ENCODE measurements at regions not wholly inside any gene's neighbourhood (a gene's known extent, or its start where the extent isn't known, plus 50 kb on each side); places are given as distances from the start of the nearest gene placed in this dataset.
"Not testable (repeated sequence)": the region's sequence is repeated elsewhere in the genome, so short reads cannot be mapped to it uniquely, and the experiment has no call there.

DNA sequence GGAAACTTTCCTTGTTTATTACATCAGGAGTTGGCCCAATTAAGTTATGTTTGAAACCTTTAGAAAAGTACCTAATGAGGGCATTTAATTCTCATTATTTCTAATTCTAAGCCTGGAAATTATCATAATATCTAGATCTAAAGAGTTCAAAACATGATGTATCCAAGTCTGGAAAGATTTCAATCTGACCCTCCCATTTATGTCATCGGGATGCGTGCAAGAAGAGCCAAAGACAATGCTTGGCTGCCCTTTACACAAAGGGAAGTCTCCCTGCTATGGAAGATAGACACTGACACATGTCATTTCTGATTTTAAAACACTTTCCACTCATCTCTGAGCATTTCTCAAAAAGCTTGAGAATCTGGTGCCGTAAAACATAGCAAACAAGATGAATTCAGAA is 222.4 kb downstream of the ANTXR2 start:
- intact Hi-C loops (cut with micrococcal nuclease), result no loop called here

DNA sequence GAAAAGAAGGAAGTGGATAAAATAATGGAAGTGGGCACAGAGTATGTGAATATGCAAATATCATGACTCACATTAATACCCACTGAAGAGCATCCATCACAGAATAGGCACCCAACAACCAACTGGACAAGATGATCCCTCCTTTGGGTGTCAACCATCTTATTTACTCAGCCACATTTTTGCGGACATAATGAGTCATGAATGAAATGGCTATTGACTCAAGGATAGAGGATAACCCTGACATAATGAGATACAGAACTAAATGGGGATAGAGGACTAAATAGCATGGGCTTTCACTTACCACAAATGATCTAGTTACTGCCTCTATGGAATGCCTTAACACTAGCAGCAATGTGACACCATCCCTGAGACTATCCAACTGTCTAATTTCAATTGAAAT is 224.7 kb downstream of the ANTXR2 start:
- intact Hi-C loops (cut with micrococcal nuclease), result no loop called here

DNA sequence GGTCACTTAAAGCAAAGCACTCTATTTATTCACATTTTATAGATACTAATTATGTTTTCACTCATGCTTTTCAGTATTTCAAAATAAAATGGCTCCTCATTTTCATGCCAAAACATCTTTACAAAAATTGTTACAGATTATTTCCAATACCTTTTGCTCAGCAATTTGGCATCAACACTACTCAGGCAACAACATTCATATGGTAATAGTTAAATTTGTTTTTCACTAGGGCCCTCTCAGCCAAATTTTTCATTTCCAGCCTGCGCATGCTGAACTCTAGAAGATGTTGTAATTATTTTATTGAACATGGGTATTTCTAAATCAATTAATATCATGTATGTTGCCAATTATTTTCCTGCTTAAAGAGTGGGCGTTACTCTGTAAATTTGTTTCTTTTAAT is 225.6 kb downstream of the ANTXR2 start:
- intact Hi-C loops (cut with micrococcal nuclease), result no loop called here

- intact Hi-C loops (cut with micrococcal nuclease), result no loop called here
Observed at GRCh38 chr4:79842162-79842561, 230.9 kb downstream of the ANTXR2 start.

GRCh38 chr4:79833857-79834256 is 239.2 kb downstream of the ANTXR2 start:
- intact Hi-C loops (cut with micrococcal nuclease), result no loop called here

GRCh38 chr4:79831701-79832514 is 241.1 kb downstream of the ANTXR2 start:
- intact Hi-C loops (cut with micrococcal nuclease), result no loop called here

GRCh38 chr4:79831119-79831528 is 241.9 kb downstream of the ANTXR2 start:
- intact Hi-C loops (cut with micrococcal nuclease), result no loop called here

GRCh38 chr4:79827283-79827682 is 245.7 kb downstream of the ANTXR2 start:
- intact Hi-C loops (cut with micrococcal nuclease), result no loop called here

DNA sequence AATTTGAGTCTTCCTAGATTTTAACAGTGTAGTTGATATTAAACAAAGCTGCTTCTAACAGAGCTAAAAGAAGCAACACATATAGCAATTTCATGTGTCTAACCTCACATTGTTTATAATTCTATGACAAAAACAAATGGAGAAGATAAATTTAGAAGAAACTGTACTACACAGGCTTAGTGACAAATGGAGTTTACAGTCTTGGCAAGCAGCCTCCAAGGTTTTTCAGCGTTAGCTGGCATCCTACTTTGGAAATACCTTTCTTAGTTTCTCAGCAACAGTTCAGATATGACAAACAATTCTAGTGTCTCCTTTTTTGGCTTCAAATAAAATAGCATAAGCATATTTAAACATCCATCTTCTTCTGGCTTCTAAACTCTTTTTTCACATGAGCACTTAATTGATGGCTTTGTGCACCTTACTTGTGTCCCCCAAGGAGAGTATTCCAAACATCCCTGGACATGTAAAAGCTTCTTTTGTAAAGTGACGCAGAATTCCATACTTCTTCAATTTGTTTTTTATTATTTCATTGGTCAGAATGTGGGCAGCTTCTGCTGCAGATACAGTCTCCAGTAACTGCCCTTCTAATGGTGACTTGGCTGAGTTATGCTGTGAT is 249.8 kb downstream of the ANTXR2 start:
- intact Hi-C loops (cut with micrococcal nuclease), result no loop called here

- intact Hi-C loops (cut with micrococcal nuclease), result no loop called here
Observed at GRCh38 chr4:79820427-79820826, 252.6 kb downstream of the ANTXR2 start.

GRCh38 chr4:79807933-79808332 is 265.1 kb downstream of the ANTXR2 start:
- intact Hi-C loops (cut with micrococcal nuclease), result not testable (repeated sequence)

GRCh38 chr4:79798047-79798446 is 275.0 kb downstream of the ANTXR2 start:
- intact Hi-C loops (cut with micrococcal nuclease), result no loop called here

DNA sequence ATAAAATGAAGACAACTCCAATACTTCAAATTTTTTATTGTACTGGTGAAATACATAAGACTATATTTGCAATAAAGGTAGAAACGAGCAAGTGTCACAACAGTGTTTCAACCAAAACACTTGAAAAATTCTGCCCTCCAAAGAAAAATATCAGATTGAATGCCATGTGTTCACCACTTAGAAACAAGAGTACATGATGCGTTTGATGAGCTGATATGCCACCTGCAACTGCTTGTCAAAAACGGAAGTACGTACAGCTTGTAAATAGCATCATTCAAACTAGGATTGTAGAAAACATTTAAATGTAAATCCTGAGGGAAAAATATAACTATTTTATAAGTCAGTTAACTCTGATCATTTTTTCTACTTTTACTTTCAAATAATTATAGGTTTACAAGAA is 276.1 kb downstream of the ANTXR2 start:
- intact Hi-C loops (cut with micrococcal nuclease), result no loop called here

GRCh38 chr4:79788884-79789283 is 284.1 kb downstream of the ANTXR2 start:
- intact Hi-C loops (cut with micrococcal nuclease), result no loop called here

DNA sequence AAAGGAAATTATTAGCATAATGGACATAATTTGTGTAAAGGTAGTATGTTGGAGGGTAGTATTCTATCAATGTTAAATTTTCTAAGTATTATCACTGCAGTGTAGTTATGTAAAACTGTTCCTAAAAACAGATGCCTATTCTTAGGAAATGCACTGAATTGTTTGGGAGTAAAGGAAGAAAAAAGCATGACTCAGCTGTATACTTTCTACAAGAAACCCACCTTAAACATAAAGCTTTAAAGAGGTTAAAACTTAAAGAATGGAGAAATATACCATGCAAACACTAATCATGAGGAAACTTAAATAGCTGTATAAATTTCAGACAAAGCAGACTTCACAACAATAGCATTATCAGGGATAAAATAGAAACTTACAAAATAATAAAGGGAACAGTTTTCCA is 292.9 kb downstream of the ANTXR2 start:
- intact Hi-C loops (cut with micrococcal nuclease), result no loop called here

DNA sequence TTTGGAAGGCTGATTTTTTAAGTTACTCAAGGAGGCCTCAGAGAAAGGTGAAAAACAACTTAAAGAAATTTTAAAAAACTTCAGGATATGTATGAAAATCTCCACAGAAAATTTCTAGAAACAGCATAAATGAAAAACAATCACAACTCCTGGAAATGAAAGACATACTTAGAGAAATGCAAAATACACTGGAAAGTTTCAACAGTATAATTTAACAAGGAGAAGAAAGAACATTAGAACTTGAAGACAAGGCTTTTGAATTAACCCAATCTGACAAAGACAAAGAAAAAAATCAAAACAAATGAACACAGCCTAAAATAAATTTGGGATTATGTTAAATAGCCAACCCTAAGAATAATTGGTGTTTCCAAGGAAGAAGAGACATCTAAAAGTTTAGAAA is 300.5 kb downstream of the ANTXR2 start:
- intact Hi-C loops (cut with micrococcal nuclease), result no loop called here

GRCh38 chr4:79764120-79764519 is 308.9 kb downstream of the ANTXR2 start:
- intact Hi-C loops (cut with micrococcal nuclease), result no loop called here

DNA sequence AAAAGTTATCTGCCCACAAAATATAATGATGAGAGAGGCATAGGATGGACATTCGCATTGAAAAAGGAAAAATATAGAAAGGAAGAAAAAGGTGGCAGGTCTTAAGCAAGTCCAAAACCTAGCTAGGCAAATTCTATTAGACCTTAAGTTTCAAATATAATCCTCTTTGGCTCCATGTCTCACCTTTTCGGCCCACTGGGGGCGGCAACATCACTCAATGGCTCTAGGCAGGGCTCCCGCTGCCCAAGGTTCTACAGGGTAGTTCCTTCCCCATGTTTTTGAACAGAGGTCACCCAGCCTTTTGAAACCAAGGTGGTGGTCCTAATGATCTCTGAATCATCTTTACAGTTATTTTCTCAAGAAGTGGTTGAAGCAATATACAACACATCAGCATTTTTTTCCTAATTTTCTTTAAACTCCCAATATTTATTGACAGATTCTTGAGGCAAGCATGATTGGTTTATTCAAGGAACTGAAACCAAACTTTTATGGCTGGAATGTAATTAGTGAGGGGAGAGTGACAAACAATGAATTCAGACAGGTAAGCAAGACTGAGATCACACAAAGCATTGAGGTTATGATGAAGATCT is 309.4 kb downstream of the ANTXR2 start:
- intact Hi-C loops (cut with micrococcal nuclease), result no loop called here

GRCh38 chr4:79759793-79760192 is 313.2 kb downstream of the ANTXR2 start:
- intact Hi-C loops (cut with micrococcal nuclease), result loop anchor here (10.0 kb wide), 1 partner anchor 455 kb away; no protein-coding TSS in a partner anchor

- intact Hi-C loops (cut with micrococcal nuclease), result loop anchor here (10.0 kb wide), 1 partner anchor 457 kb away; no protein-coding TSS in a partner anchor
Observed at GRCh38 chr4:79757600-79757999, 315.4 kb downstream of the ANTXR2 start.

DNA sequence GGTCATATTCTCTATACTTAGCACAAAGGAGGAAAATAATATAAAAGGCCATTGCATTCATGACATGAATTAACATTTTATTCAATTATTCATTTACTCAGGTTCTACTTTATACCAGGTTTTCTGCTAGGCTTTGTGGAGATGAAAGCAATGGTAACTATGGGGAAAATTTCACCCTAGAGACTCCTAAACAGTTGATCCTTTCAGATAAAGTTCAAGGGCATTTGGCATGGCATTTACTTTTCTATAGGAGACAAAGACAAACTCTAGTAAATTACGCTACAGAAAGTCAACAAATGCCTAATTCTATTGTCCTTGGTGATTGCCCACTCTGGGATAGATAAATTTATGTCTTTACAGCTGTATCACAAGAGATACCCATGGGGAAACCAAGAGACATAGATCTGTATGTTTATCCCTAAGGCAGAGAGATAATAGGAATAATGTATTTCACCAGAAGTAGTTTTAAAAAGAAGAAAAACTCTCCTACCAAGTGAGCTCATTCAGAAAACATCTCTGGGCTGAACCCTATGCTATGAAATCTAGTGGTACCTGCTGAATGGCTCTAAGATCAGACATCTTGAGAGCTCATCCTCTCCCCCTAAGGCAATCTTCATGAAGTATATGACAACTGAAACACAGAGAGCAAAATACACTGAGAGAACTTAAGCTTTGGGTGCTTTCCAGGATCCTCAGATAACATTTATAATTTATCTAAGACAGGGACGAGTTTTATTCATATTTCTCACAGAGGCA is 316.7 kb downstream of the ANTXR2 start:
- intact Hi-C loops (cut with micrococcal nuclease), result loop anchor here (10.0 kb wide), 1 partner anchor 458 kb away; no protein-coding TSS in a partner anchor

DNA sequence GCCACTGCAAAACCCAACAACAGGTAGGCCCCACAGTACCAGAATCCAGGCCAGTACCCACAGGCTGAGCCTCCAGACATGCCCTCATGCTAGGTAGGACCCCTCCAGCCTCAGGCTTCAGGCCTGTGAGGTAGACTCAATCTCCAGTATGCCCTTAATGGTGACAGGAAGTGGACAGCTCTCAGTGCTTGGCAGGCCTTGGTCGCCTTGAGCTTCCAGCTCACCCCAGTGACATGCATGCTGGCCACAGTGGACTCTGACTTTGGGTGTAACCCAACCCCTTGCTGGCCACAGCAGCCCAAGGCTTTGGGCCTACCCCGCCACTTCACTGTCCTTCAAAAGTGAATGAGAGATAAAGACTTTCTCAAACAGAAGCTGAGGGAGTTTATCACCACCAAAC is 324.2 kb downstream of the ANTXR2 start:
- intact Hi-C loops (cut with micrococcal nuclease), result no loop called here

Data from T-helper 1 cell treated with Interleukin-12 subunit alpha and Interleukin-12 subunit beta and Interleukin-4 antibody, amounts not matched to agents 30 ng/mL and 1 ng/mL, for 36 hours (primary cell).